Activated CD4-positive, alpha-beta T cell treated with anti-CD3 and anti-CD28 coated beads for 1 hour (primary cell): ENCODE measurements at regions not wholly inside any gene's neighbourhood (a gene's known extent, or its start where the extent isn't known, plus 50 kb on each side); places are given as distances from the start of the nearest gene placed in this dataset.
"Not testable (repeated sequence)": the region's sequence is repeated elsewhere in the genome, so short reads cannot be mapped to it uniquely, and the experiment has no call there.

Experiments used
- DNase-seq: peaks from one replicate; pipeline ENCODE4 v3.0.0-alpha.2; 2020

DNA sequence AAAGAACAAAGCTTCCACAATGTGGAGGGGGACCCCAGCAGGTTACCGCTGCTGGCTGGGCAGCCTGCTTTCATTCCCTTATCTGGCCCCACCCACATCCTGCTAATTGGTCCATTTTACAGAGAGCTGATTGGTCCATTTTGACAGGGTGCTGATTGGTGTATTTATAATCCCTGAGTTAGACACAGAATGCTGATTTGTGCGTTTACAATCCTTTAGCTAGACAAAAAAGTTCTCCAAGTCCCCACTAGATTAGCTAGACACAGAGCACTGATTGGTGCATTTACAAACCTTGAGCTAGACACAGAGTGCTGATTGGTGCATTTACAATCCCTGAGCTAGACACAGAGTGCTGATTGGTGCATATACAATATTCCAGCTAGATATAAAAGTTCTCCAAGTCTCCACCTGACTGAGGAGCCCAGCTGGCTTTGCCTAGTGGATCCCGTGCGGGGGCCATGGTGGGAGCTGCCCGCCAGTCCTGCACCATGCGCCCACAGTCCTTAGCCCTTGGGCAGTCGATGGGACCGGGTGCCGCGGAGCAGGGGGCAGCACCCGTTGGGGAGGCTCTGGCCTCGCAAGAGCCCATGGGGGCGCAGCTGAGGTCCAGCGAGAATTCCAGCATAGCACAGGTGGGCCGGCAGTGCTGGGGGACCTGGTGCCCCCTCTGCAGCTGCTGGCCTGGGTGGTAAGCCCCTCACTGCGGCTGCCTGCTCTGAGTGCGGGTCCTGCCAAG, 88.8 kb upstream of the MYLIP start:
- not testable (repeated sequence) for DNase-seq

DNA sequence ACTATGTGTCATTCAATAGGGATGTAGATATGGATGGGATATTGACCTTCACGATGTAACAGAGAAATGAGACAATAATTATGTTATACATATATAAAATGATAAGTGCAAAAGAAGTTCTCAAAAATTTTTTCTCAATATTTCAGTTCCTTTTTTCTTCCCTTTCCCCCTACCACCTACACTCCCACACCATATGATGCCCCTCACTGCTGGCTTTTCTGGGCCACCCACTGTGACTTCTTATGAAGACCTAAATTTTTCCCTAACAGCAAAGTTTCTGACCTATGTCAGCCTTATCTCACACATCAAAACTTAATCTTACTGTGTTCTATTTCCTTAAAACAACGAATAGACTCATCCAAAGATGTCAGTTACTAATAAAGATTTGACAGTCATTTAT, 89.9 kb upstream of the MYLIP start:
- no peak for DNase-seq

DNA sequence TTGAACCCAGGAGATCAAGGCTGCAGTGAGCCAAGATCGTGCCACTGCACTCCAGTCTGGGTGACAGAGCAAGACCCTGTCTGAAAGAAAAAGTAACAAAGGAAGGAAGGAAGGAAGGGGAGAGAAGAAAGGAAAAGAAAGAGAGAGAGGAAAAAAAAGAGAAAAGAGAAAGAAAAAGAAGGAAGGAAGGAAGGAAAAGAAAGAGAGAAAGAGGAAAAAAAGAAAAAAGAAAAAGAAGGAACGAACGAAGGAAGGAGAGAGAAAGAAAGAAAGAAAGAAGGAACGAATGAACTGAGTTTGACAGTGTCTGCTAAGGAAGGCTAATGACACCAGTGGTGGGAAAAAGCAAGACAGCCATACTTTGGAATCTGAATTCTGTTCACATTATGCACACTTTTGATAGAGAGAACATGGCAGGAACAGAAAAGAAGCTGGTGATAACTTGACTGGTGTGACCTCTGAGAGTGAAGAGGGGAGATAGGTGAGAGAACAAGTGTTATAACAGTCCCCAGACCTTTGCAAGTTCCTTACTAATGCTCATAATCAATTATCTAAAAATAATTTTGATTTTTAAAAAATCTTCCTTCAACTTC, 93.3 kb upstream of the MYLIP start:
- DNase-seq, result no peak

DNA sequence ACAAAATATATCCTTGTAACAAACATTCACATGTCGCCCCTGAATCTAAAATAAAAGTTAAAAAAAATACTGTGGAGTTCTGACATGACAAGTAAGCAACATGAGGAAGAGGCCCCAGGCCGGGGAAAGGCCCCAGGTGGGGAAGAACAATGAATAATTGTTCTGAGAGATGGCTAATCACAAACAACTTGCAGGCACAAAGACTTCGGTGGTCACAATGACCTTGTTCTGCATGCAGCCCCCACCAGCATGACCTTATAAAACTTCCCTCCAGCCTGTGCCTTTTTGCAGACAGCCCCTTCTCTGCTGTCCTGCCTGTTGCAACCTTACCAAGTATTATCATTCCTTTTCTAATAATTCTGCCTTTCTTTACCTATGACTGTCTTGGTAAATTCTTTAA, 95.7 kb upstream of the MYLIP start:
- DNase-seq, result no peak

DNA sequence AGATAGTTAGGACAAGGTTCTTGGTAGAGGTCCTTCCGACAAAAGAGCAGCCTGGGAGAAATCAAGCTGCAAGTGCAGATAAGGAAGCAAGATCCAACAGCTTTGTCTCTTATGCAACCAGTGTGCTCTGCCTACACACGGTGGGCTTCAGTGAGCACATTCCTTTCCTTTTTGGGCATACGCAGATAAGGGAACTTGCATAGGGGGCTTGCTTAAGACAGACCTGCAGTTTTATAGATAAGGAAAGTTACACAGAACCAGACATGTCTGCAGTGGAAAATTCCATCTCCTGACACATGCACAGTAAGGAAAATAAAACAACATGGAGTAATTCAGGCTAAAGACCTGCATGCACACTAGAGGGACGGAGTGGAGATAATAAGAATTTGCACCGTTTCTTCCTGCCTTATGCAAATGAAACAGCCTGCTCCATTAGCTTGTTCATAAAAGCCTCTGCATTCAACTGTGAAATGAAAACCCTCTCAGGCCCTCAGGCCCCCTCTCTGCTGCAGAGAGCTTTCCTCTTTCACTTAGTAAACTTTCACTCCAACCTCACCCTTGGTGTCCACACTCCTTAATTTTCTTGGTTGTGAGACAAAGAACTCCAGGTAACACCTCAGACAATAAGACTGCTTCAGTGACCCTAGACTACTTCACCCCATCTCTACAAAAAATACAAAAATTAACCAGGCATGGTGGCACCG, 97.5 kb upstream of the MYLIP start:
- DNase-seq, result no peak

DNA sequence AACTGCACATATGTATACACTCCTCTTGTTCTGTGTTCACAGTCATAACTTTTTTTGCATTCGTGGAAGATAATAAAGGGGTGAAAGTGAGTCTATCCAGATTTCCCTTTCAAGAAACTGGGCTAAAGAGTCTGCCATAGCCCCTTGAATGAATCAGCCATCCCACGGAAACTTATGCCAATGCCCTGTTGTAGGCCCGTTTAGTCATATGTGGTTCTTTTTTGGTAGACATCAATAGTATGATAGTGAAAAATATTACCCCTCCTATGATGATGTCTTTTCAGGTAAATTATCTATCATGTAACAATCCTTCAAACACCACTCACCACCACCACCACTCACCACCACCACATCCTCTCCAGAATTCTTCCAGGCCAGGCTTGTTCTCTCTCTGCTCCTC, 99.9 kb upstream of the MYLIP start:
- DNase-seq, result no peak

DNA sequence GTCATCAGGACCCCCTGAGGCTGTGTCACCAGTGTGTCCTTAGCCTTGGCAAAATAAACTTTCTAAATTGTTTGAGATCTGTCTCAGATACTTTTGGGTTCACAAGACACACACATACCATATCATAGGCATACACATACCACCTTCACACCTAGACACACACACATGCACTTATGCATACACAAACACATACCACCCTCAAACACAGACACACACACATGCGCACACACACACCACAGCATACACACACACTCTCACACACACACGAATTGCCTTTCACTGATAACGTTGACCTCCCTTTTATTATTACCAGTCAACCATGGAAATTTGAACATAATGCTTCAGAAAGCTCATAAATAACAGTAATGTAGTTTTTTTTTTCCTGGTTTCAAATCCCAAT, 108.6 kb upstream of the MYLIP start:
- no peak for DNase-seq

DNA sequence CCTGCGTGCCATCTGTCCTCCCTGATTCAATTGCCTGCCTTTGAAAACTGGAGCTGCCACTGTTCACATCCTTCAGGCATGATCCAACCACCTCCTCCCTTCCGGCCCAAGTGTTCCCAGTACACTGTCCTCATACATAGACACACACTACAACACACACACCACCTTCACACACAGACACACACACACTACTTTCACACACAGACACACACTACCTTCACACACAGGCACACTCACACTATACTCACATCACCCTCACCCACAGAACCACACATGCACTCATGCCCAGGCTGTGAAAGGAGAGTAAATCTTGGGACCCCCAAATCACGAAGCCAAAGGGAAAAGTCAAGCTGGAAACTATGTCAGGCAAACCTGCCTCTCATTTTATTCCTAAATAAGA, 109.4 kb upstream of the MYLIP start:
- DNase-seq, result no peak

DNA sequence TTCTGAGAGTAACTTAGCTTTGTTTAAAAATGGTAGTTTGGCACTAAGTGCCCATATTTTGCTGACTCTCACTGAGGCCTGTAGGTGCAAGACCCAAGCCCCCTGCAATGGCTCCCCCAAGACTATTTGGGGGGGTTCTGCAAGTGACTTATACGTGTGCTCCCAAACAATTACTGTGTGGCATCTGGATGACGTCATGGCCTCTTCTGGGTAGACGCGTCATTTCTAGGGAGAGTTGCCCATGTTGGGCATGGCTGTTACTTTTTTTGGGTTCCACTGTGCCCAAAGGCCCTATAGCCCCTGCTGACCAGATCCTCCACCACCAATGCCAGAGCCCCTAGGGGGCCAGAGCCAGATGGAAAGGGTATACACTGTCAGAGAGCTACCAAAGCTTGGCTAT, 110.3 kb upstream of the MYLIP start:
- no peak for DNase-seq

DNA sequence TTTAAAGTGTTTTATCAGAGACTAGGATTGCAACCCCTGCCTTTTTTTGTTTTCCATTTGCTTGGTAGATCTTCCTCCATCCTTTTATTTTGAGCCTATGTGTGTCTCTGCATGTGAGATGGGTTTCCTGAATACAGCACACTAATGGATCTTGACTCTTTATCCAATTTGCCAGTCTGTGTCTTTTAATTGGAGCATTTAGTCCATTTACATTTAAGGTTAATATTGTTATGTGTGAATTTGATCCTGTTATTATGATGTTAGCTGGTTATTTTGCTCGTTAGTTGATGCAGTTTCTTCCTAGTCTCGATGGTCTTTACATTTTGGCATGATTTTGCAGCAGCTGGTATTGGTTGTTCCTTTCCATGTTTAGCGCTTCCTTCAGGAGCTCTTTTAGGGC, 114.6 kb upstream of the MYLIP start:
- DNase-seq, result not testable (repeated sequence)

DNA sequence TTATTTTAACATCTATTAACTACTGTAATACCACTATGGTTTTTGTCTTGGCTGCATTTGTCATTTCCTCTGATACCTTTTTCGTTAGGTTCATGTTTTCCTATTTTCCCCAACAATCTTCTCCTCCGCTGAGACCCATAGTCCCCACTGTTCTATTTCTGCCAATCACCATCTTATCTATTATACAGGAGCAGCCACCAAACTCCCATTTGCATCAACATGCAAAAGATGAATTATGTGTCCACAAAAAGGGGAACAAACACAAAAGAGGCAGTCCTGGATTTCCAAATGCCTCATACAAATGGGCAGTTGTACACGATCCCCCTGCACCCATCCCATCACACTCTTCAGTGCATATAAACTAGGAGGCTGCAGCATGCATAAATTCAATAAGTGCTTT, 121.7 kb upstream of the MYLIP start:
- DNase-seq, result no peak

DNA sequence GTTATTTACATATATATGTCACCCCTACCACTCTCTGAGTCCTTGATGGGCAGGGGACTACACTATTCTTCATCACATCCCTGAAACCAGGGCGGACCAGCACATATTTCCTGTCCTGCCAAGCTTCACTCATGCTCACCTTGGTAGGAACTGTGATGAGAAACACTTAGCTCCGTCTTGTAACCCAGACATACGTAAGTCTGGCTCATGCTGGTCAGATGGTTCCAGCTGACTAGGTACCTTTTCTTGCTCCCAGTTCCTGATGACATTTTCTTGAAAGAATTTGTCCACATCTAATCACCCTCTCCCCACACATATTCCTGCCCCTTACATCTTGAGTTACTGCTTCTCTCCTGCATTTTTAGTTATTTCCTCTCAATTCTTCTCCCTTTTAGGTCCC, 122.2 kb upstream of the MYLIP start:
- DNase-seq, result no peak

DNA sequence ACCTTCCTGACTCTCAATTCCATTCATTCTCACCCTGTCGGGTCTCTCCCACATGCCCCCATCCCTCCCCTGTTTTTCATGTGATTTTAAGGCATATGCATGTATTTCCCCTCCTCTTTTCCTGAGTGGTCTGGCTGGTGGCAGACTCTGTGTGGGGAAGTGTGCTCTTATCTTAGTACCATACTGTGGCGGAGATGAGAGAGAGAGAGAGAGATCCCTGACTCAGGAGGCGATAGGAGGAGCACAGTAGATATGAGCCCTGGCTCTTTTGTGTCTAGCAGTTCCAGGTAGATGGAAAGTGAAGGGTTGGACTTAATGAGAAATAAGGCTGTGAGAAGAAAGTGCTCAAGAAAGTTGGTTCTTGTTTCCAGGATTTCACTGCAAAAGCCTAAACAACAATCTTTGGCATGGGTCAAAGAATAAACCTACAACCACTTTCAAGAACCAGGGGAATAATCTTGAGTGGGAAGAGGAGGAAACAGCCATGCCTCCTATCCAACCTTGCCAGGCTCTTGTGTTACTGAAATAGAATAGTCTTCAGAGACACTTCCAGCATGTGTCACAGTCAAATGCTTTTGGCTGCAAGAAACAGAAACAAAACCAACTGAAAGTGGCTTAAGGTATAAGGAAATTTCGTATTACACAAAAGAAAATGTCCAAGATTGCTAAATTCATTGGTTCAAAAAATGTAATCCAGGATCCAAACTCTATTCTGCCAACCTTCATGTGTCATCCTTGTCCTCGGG, 123.8 kb upstream of the MYLIP start:
- no peak for DNase-seq

DNA sequence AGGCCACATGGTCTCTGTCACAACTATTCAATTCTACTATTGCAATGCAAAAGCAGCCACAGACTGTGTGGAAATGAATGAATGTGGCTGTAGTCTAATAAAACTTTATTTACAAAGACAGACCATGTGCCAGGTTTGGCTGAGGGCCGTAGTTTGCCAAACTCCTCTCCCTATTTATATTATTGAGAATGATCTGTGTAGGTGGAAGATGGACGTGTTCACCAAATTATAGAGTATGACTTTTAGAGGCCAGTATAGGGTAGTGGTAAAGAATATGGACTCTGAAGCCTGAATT, 125.7 kb upstream of the MYLIP start:
- no peak for DNase-seq

DNA sequence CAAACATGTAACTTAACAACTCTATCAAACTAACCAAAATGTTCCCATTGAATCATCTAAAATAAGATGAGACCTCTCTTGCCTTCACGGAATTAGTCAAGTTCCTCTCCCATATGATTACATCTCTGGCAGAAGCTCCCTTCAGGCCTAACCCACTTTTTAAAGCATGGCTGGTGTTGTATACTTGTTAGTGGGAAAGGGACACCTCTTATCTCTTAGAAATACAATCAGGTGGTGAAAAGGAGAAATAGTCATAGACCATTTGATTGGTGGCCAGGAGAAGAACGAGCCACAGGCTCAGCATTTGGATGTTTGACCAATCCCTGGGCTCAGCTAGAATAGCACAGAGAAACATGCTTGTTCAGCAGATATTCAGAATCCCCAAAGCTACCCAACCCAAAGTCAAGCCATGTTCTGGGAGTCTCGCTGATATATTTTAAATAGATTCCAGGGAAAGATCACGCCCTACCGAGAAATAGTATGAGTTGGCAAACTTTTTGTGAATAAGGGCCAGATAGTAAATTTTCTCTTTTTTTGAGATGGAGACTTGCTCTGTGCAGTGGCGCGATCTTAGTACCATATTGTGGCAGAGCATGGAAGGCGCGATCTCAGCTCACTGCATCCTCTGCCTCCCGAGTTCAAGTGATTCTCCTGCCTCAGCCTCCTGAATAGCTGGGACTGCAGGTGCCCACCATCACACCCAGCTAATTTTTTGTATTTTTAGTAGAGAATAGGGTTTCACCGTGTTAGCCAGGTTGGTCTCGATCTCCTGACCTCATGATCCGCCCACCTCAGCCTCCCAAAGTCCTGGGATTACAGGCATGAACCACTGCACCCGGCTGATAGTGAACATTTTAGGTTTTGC, 126.3 kb upstream of the MYLIP start:
- no peak for DNase-seq

DNA sequence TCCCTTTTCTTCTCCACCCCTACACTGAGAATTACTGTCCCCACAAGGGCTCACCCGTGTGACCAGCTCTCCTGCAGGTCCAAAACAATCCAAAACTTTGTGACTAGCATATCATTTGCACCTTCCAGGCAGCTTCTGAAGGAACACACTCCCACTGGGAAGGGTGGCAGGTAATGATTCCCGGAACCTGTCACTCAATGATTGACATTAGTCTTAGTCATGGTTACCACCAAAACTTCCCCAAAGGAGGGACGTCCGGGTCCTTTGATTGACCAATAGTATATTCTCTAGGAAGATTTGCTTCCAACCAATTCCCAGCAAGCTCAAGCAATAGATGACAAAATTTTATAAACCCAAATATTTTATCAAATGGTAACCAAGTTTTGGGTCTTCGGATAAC, 127.7 kb upstream of the MYLIP start:
- no peak for DNase-seq

DNA sequence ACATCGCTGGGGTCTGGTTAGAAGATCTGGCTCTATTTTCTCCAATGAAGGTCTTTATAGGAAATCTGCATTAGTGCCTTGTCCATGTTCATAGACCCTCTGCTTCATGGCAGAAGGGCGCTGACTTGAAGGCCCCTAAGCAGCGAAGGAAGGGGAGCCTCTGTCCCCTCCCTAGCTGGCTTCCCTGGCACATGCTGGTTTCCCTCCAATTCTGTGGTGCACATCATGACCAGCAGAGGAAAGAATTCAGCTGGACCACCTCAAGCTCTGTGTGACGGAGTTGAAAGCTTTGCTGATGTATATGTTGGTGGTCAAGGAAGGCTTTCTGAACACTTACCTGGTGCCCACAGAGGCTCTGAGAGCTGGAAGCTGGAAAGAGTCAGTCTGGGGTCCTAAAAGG, 129.7 kb upstream of the MYLIP start:
- no peak for DNase-seq

DNA sequence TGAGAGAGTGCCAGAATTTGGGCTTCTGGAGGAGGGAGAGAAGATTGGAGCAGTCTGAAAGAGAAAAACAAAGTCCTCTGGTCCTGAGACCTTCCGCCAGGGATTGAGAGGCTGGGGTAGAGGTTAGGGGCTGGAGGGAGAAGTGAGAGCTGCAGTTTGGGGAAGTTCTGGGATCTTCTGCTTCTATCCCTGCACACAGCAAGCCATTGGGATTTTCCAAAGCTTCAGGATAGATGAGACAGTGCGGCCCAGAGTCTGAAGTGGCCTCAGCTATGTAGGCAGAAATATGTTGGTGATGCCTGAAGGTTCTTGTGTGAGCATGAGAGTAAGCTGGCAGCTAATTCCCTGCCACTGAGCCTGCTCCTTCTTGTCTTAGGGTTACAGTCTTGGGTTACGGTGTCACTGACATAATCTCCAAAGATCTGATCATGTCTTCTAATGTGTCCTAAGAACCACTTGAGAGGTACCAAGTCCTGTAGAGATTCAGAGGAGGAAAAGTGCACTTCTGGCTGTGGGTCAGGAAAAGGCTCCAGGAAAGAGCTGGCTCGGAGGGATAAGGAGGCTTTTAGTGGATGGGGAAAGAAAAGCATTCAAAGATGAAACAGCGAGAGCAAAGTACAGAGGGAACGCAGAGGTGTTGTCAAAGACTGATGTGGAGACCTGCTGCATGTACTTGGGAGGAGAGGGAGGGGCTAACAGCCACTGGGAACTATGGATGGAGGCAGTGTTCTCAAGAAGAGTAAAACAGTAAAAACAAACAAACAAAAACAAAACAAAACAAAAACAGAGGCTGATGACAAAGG, 131.1 kb upstream of the MYLIP start:
- DNase-seq, result no peak

DNA sequence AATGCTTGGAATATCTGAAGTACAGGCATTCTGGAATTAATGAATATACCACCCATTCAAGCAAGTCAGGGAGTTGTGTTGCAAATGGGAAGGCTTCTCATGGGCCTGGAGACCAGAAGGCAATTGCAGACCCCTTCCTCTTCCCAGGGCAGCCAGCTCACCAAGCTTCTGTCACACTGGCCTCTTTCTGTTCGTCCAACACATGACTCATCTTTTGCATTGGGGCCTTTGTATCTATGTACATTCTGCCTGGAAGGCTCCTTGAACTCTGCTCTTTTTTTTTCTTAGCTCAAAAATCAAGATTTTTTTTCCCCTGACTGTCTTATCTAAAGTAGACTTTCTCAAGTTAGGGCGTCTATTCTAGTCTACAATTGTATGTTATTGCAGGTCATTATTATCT, 132.9 kb upstream of the MYLIP start:
- no peak for DNase-seq

DNA sequence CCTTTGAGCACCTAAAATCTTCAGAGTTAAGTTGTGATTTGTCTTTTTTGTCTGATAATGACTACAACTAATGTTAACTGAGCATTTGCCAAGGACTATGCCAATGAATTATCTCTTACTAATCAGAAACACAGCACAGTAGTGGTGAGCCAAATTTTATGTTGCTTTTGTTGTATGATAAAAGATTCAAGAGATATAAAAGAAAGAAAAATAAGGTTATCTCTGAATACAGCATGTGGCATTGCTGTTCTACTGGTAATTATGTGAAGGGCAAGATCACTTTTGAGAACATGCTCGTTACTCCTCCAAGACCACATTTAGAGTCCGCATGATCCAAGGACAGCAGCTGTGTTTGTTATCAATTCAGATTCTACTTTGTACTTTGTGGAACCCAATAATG, 133.4 kb upstream of the MYLIP start:
- DNase-seq, result no peak

DNA sequence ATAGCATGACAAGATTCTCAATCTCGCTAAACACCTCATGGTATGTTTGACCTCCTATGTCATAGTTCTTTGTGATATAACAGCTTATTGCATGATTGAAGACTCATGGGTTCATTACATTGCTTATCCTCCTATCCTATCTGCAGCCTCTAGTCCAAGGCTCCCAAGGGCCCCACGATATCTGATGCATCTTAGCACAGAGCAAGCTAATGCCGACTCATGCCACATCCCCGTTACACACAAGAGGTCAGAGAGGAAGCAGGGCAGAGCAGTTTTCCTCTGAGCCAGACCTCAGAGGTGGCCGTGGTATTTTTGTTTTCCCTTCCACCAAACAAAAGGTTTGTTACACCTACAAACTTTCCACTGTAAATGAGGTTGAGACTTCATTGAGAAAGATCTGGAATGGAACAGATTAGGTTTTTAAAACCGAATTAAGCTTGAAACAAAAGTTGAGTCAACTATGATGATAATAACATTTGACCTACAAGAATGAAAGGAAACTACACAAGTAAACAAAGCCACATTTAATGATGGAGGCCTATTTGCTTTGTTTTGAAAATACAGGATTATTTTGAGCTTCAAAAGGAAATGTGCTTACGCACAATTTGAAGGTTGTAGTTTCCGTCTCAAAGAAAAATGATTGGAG, 133.9 kb upstream of the MYLIP start:
- DNase-seq, result no peak
